ENCODE measurements at regions not wholly inside any gene's neighbourhood (a gene's known extent, or its start where the extent isn't known, plus 50 kb on each side); places are given as distances from the start of the nearest gene placed in this dataset.
A peak's percentile ranks its signal among the peaks of the same experiment; 100 is the strongest.

- no peak for DNase-seq
Measured at GRCh38 chr14:37901978-37902377, 305.7 kb upstream of the SSTR1 start.

DNA sequence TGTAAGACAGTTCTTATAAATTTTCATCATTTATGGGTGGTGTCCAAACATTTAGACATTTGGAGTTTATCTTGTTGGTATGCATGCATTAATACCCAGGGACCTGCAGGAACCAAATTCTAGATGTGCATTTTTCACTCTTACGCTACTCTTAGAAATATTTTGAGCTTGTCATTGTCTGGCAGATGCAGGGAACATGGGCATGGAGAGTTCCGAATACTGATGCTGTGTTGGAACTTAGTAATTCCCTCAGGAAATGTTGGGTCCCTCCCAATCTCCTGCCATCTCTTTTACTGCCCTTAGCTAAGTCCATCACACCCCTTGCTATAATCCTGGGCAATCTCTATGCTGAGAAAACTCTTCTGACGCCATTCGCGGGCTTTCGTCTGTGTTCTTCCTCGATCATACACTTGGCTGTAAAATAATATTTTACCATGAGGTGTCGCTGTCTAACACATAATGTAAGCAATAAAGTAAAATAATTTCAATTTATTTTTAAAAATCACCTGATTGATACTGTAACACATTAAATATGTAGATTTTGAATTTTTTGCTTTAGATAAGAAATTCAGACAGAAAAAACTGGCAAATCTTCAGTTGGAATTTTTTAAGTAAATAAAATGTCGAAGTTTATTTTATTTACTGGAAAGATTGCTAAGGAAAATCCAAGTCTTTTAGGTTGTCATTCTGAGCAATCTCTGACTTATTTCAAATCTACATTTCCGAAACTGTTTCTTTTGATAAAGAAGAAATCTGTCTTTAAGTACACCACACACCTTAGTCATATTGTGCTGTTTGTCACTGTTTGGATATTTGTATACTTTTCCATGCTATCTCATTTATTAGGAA is 304.1 kb upstream of the SSTR1 start:
- peak; percentile 48 for DNase-seq

DNA sequence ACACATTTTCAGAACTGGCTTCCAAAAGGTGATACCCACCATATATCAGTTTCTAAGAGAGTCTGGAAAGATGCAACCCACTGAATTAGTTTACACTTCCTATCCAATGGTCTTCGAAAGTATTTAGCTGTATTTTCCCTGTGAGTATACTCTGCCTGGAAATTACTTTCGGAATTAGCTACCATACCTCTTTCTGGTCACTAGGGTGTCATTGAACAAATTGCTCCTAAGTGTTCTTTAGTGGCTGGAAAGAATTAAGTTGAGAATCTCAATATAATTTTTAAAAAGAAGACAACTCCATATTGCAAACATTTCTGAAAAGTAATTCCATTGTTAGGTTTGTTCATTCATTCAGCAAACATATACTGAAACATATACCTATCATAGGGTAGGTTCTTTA is 283.1 kb upstream of the SSTR1 start:
- no peak for DNase-seq

- peak; percentile 27 for DNase-seq
Measured at GRCh38 chr14:37932008-37932407, 275.7 kb upstream of the SSTR1 start.

- DNase-seq: no peak
Measured at GRCh38 chr14:37932481-37932880, 275.2 kb upstream of the SSTR1 start.

DNA sequence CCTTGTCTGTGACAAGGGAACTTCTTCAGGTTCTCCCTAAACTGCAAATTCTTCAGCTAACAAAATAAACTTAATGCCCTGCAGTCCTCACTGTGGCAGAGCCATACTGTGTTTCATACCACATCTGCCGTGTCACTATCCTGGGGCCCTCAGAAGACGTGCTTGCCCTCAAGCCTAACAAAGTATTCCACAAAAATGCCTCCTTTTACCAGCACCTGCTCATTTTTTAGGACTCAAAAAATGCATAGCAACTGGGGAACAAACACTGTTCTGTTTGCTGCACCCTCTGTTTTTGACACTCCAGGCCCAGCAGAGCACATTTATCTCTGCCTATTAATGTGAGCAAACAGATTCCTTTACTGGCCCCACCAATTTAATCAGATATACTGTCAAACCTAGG is 270.7 kb upstream of the SSTR1 start:
- no peak for DNase-seq

GRCh38 chr14:37939442-37940028 is 268.2 kb upstream of the SSTR1 start:
- no peak for DNase-seq

DNA sequence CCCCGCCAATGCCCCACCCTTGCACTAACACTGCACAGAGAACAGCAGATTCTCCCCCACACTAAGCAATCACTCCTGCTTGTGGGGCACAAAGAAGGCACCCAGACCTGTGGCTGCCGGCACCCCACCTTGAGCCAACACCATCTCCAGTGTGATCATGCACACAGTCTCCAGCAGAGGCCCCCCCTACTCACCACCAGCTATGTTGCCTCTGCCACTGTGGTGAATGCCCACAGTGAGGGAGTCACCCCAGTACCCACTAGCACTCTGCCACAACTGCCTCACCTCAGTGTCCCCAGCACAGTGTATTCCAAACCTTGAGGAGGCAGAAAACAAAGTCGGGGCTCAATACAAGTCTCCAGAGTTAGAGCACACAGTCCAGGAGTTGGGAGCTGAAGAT is 261.7 kb upstream of the SSTR1 start:
- no peak for DNase-seq

GRCh38 chr14:37946819-37947218 is 260.9 kb upstream of the SSTR1 start:
- no peak for DNase-seq

DNA sequence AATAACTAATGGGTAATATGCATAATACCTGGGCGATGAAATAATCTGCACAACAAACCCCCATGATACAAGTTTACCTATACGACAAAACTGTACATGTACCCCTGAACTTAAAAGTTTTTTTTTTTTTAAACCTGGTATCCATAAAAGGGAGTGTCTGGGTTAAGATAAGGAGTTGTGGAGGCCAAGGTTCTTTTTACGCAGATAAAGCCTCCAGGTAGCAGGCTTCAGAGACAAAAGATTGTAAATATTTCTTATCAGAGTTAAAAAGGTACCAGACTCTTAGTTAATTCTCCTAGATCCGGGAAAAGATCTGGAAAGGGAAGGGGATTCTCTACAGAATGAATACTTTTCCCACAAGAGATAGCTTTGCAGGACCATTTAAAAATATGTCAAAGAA is 259.4 kb upstream of the SSTR1 start:
- no peak for DNase-seq

- DNase-seq: no peak
Measured at GRCh38 chr14:37968664-37969240, 239.0 kb upstream of the SSTR1 start.

- no peak for DNase-seq
Measured at GRCh38 chr14:37969511-37969979, 238.2 kb upstream of the SSTR1 start.

- DNase-seq: no peak
Measured at GRCh38 chr14:37970696-37971095, 237.0 kb upstream of the SSTR1 start.

DNA sequence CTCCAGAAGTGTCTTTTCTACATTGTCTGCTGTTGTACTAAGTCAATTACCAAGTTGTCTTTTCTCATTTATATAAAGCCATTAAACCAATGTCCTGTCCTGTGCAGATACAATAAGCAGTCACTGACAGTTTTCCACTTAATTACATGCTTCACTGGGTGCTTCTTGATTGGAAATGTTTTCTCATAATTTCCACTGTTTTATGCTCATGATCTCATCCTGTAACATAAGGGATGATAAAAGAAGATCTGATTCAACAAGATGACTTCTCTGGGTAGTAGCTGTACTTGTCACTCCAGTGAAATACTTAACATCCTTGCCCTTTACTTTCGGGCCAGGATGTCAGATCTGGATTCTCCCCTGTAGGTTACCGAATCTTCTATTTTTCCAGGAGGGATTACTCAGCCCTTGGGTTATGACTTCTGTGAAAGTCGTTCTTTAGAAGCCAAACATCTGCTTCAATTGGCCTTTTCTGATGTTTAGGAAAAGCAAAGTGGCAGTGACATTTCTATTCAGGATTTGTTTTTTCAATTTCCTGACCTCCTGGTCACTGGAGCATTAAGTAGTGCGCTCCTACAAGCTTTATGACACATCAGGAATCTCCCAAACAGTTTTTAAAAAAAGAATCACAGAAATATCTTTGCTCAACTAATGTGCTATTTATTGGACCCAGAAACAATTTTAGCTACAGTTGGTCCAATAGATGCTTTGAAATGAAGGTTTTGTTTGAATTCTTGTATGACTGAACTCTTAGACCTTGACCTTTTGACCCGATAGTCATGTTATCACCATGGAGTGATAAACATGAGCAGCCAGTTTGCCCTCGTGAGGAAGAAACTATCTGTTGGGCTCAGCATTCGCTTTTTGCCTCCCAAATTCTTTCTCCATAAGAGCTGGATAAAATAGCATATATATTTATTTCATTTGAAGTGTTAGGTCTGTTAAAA is 234.5 kb upstream of the SSTR1 start:
- DNase-seq: peak; percentile 40

DNA sequence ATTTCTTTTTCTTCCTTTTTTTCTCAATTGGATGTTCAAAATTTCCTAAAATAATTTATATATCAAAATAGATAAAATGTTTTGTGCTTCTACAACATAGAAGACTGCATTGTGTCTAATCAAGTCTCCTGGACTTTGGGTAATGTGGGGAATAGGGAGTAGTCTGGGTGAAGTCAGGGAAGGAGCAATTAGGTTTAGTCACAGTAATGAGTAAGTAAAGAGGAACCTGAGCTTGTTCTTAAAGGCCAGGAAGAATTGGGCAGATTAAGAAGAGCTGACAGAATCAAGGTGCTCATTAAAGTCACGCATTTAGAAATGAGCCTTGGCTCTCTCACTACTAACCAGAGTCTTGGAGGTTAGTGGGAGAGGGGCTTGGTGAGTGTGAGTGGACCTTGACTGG is 233.3 kb upstream of the SSTR1 start:
- DNase-seq: no peak

DNA sequence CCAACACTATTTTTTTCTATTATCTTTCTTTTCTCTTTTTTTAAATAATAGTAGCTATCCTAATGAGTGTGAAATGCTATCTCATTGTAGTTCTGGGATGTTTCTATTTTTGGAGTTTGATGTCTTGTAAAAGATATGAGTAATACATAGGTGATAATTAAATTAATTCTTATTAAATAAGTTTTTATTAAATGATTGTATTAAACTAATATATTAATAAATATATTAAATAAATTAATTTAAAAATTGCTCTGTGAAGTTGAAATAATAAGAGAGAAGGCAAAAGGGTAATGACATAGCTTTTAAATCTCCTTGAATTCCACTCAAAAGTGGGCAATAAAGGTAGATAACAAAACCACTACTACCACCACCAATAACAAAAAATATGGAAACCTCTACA is 230.2 kb upstream of the SSTR1 start:
- no peak for DNase-seq

GRCh38 chr14:37985826-37986470 is 221.8 kb upstream of the SSTR1 start:
- DNase-seq: peak; percentile 61

DNA sequence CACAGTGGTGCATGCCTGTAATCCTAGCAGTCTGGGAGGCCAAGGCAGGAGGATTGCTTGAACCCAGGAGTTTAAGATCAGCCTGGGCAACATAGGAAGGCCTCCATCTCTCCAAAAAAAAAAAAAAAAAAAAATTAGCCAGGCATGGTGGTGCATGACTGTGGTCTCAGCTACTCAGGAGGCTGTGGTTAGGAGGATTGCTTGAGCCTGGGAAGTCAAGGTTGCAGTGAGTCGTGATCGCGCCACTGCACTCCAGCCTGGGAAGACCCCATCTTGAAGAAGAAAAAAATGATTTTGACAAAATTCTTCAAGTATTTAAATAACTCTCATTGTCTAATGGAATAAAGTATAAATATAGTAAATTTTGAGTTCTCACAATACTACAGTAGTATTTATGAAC is 219.2 kb upstream of the SSTR1 start:
- DNase-seq: no peak

DNA sequence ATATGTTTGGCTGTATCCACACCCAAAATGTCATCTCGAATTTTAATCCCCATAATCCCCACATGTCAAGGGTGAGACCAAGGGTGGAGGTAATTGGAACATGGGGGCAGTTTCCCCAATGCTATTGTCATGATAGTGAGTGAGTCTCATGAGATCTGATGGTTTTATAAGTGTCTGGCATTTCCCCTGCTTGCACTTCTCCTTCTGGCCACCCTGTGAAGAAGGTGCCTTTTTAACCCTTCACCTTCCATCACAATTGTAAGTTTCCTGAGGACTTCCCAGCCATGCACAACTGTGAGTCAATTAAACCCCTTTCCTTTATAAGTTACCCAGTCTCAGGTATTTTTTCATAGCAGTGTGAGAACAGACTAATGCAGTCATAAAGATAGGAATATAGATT is 216.7 kb upstream of the SSTR1 start:
- DNase-seq: no peak

GRCh38 chr14:37992499-37992898 is 215.2 kb upstream of the SSTR1 start:
- DNase-seq: no peak

DNA sequence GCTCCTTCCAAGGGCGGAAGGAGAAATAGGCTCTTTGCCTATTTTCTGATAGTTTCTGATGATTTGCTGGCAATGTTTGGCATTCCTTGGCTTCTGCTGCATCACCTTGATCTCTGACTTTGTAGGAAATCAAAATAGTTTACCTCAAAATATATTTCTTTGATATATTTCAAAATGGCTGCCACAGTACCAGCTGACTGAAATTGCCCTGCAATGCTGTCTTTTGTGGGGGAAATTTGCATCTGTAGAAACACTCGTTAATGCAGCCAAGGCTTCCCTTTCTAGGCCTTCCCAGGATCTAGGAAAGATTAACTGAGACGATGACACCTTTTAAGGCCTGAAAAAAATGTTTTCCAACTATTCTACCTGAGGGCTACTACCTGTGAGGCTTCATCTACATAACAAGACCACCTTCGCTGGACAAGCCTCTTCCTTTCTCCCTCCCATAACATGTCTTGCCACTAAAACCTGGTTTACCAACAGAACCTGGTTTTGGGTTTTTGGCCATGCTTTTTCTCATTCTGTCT is 212.8 kb upstream of the SSTR1 start:
- DNase-seq: no peak

DNA sequence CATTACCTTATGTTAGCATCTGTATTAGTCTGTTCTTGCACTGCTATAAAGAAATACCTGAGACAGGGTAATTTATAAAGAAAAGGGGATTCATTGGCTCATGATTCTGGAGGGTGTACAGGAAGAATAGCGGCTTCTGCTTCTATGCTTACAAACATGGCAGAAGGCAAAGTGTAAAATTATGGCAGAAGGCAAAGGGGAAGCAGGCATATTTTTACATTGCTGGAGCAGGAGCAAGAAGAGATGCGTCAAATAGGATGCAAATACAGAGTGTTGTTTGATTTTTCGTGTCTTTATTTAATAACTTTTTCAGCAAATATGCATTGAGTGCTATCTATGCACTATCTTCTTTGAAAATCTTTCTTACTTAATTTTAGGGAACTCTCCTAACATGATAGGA is 210.7 kb upstream of the SSTR1 start:
- DNase-seq: no peak

Data from retina (tissue), 1 donor.